ENCODE measurements at regions not wholly inside any gene's neighbourhood (a gene's known extent, or its start where the extent isn't known, plus 50 kb on each side); places are given as distances from the start of the nearest gene placed in this dataset.

- no peak for TF ChIP-seq CTCF (IDR thresholded peaks at IDR 0.05)
- no peak for TF ChIP-seq POLR2AphosphoS5 (IDR thresholded peaks at IDR 0.05)
- TF ChIP-seq POLR2A (IDR thresholded peaks at IDR 0.05): no peak
These were observed 218.7 kb downstream of the HNMT start for GRCh38 chr2:138182937-138183312.
